Epithelial cell of esophagus (primary cell): ENCODE measurements at regions not wholly inside any gene's neighbourhood (a gene's known extent, or its start where the extent isn't known, plus 50 kb on each side); places are given as distances from the start of the nearest gene placed in this dataset.
A peak's percentile ranks its signal among the peaks of the same experiment; 100 is the strongest.
"Not testable (repeated sequence)": the region's sequence is repeated elsewhere in the genome, so short reads cannot be mapped to it uniquely, and the experiment has no call there.

Experiments used
- DNase-seq: peaks from one replicate; pipeline ENCODE4 v3.0.0; 2010; ENCODE audit warnings: low read depth
- H3K4me3 ChIP-seq: 2 replicates; pipeline ENCODE4 v1.5.1; 2011; ENCODE audit warnings: mild to moderate bottlenecking, low read length, control low read depth
- TF ChIP-seq, protein P1 (sequence below): IDR thresholded peaks from 2 replicates; pipeline ENCODE4 v1.5.1; 2011; ENCODE audit warnings: low read depth, mild to moderate bottlenecking, low read length, control low read depth, inconsistent platforms; ENCODE audit not compliant: insufficient read depth; ENCODE audit errors: missing control alignments

DNA sequence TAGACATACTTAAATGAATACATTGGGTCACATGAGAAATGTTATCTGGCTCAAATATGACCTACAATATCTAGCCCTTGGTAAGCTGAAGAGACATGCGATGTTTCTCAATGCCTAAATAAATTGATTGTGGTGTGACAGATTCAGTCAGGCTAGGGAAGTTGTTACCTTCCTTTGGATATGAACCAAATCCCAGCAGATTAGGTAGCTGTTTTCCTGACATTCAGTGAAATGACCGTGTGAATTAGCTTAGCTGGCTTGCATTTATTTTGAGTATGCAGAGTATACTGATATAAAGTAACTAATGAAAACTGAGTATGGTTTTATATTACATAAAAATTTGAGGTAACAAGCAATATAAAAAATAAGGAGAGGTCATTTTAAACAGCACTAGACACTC, 288.2 kb downstream of the GJA1 start:
- TF ChIP-seq, protein P1, sequence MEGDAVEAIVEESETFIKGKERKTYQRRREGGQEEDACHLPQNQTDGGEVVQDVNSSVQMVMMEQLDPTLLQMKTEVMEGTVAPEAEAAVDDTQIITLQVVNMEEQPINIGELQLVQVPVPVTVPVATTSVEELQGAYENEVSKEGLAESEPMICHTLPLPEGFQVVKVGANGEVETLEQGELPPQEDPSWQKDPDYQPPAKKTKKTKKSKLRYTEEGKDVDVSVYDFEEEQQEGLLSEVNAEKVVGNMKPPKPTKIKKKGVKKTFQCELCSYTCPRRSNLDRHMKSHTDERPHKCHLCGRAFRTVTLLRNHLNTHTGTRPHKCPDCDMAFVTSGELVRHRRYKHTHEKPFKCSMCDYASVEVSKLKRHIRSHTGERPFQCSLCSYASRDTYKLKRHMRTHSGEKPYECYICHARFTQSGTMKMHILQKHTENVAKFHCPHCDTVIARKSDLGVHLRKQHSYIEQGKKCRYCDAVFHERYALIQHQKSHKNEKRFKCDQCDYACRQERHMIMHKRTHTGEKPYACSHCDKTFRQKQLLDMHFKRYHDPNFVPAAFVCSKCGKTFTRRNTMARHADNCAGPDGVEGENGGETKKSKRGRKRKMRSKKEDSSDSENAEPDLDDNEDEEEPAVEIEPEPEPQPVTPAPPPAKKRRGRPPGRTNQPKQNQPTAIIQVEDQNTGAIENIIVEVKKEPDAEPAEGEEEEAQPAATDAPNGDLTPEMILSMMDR = no peak
- DNase-seq = no peak
- H3K4me3 ChIP-seq = no peak overlapping the region

DNA sequence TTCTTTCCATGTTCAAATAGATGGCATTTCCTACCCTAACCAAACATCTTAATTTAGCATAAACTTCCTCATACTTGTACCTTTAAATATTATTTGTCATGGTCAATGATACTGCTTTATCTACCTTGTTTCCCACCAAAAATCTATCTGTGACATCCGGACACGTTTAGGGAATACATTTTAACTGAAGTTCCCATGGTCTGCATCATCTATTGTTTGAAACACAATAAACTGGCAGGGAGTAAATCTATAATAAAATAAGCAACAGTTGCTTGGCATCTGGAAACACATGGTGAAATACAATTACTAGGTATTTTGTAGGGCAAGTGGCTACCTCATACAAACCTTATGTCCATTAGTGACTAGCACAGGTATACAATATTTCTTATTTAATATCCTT, 289.1 kb downstream of the GJA1 start:
- no peak for DNase-seq
- TF ChIP-seq, protein P1 = no peak
- H3K4me3 ChIP-seq = no peak overlapping the region

DNA sequence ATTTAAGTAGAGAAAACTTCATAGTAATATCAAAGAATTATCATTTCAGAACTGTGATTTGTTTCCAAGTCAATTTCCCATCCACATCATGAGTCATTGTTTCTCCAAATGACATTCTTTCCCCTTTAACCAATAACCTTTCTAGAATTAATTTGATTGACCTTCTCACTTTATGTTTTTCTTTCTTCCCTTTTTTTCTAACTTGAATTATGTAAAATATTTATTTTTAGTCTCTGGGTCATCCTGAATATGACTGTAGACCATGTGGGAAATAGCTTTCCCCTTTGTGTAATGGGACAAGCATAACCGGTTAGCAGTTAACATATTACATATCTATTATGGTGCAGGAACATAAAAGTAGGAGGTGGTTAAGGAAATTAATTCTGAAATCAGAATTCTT, 291.1 kb downstream of the GJA1 start:
- peak; percentile 28 for DNase-seq
- TF ChIP-seq, protein P1 = no peak
- no peak overlapping the region for H3K4me3 ChIP-seq

DNA sequence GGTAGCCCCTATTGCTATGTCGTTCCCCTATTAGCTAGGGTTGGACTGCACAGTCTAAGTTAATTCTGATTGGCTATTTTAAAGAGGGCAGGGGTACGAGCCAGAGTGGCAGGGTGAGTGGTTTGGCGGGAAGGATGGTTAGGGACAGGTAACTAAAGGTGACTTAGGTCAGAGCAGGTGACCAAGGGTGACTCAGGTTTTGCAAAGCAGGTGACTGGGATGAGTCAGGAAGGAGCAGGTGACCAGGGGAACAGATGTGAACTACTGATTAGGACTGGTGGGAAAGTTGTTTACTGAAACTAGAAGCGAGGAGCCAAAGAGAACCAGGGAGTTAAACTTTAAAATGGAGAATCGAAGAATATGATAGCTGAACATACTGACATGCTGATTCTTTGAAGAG, 295.2 kb downstream of the GJA1 start:
- TF ChIP-seq, protein P1 = no peak
- H3K4me3 ChIP-seq = no peak overlapping the region
- DNase-seq = no peak

GRCh38 chr6:121731381-121731780, 295.9 kb downstream of the GJA1 start:
- TF ChIP-seq, protein P1 = no peak
- H3K4me3 ChIP-seq = no peak overlapping the region
- DNase-seq = no peak

DNA sequence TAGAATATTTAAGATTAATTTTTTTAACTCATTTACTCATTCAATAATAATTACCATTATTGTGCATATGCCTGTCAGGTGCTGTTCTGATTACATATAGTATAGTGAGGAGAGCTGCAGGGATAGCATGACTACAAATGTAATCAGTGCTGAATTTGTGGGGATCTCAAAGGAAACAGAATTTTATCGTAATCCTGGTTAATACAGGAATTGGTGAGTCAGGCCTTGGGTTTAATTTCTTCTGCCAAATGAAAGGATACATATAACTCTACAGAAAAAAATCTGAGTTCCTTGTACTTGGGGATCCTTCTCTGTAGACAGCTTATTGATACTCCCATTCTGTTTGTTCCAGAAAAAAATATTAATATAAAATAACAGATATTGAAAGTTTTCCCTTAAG, 297.2 kb downstream of the GJA1 start:
- DNase-seq = no peak
- H3K4me3 ChIP-seq = no peak overlapping the region
- TF ChIP-seq, protein P1 = no peak

DNA sequence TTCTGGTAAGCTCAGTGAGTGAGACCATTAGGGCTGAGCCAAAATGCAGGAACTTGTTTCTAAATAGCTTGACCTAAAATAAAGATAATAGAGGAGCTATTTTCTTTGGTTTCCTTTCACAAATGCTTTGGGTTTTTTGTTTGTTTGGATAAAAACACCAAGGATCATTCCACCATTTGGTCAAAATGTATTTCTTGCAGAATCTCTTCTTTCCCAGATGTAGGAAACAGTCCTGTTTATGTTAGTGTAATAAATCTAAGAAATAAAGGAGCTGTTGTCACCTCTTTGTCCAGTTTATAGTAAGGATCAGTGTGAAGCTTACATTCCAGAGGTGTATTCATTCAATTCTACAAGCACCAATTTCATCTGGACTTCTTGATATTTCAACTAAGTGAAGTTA, 297.8 kb downstream of the GJA1 start:
- TF ChIP-seq, protein P1 = no peak
- DNase-seq = no peak
- no peak overlapping the region for H3K4me3 ChIP-seq

DNA sequence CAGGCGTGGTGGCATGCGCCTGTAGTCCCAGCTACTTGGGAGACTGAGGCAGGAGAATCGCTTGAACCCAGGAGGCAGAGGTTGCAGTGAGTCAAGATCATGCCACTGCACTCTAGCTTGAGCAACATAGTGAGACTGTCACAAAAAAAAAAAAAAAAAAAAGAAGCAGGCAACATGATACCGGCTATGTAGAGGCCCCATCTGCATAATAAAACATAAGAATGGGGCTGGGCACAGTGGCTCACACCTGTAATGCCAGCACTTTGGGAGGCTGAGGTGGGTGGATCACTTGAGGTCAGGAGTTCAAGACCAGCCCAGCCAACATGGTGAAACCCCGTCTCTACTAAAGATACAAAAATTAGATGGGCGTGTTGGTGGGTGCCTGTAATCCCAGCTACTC, 304.7 kb downstream of the GJA1 start:
- not testable (repeated sequence) for DNase-seq, H3K4me3 ChIP-seq
